Right lobe of liver (tissue), 6 donors: ENCODE measurements at regions not wholly inside any gene's neighbourhood (a gene's known extent, or its start where the extent isn't known, plus 50 kb on each side); places are given as distances from the start of the nearest gene placed in this dataset.

Experiments used
- ATAC-seq, 4 donors: fragments of 200-7000 bp; cut with Tn5 transposase; one replicate each; pipeline ENCODE4 v1.9.1; 2020; ENCODE audit warnings: mild to moderate bottlenecking in 4 of 4, moderate library complexity in 4 of 4
- DNase-seq, 3 donors: peaks; one replicate each; pipeline ENCODE4 v3.0.0-alpha.2; 2020
- H3K27ac ChIP-seq, 3 donors: fragments of 200-600 bp; one replicate each; pipeline ENCODE4 v1.8.0; 2022
- H3K27me3 ChIP-seq, 2 donors: fragments of 200-600 bp; one replicate each; pipeline ENCODE4 v1.8.0; 2022
- H3K36me3 ChIP-seq, 4 donors: fragments of 200-600 bp; sonication (generic) in 1 of 4; one replicate each; pipeline versions ENCODE4 v1.5.1 to v1.8.0; 2017 to 2022; ENCODE audit warnings: control low read depth in 1 of 4
- H3K4me1 ChIP-seq, 4 donors: fragments of 200-600 bp; sonication (generic) in 1 of 4; one replicate each; pipeline versions ENCODE4 v1.5.1 to v1.8.0; 2017 to 2022; ENCODE audit warnings: control low read depth in 1 of 4
- H3K4me3 ChIP-seq, 3 donors: fragments of 200-600 bp; one replicate each; pipeline ENCODE4 v1.8.0; 2022
- H3K9me3 ChIP-seq, 4 donors: fragments of 200-600 bp; sonication (generic) in 1 of 4; one replicate each; pipeline versions ENCODE4 v1.5.1 to v1.8.0; 2017 to 2022; ENCODE audit warnings: control low read depth in 1 of 4
- POLR2A ChIP-seq: fragments of 450-650 bp; IDR thresholded peaks from one replicate; pipeline ENCODE4 v1.6.1; 2017; ENCODE audit warnings: antibody characterized with exemption, mild to moderate bottlenecking
- WGBS: methylation state at CpG from one replicate; pipeline ENCODE4 v1.1.6; 2018; ENCODE audit warnings: low coverage, low lambda C conversion rate; ENCODE audit not compliant: insufficient coverage; ENCODE audit errors: missing lambda C conversion rate; 5-methylcytosine and 5-hydroxymethylcytosine counted together
- intact Hi-C, 2 donors: fragments of 100-400 bp; cut with DNase I; formaldehyde crosslinking; loops; one replicate each; pipeline versions ENCODE4 v1.11.2 to v1.14.1; 2022
- TF ChIP-seq, protein P1 (sequence below), 4 donors: fragments of 200-600 bp in 3 of 4; fragments of 450-650 bp in 1 of 4; IDR thresholded peaks; one replicate each; pipeline versions ENCODE4 v1.5.1 to v1.8.0; 2016 to 2022; ENCODE audit warnings: antibody characterized with exemption in 4 of 4, mild to moderate bottlenecking in 2 of 4
- donor health status: DM: no; HTN: yes; CAD: no.
- donor health status: DM: no; HTN: no; CAD: no.
- donor health status: DM: no; HTN: no; CAD: no.
- donor health status: DM: no; HTN: yes; CAD: no.
- donor health status: DM: no; HTN: yes; CAD: no.

DNA sequence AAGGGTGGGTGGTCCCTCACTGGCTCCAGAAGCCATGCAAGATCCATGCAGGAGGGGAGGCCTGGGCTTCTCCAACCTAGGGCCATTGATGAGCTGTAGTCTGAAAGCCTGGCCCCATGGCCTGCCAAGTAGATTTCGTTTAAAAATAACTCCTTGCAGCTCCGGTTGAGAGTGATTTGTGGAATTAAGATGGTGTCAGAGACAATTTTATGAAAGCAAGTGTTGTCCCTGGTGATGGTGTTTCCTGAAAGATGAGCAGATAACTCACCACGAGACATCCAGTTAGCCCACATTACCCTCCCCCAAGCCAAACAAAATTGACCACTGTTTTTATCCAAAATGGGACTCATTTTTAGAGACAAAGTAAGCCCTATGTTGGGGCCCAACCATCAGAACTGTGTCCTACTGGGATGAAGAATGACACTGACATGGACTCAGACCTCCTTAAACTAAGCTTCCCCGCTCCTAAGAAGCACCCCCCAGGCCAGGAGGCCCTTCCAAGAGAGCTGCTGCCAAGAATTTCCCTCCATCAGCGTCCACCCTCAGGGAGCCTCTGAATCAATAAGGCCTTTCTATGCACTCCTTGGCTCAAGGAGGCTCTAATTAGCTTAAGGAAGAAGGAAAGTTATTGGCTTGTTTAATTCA lies 174.2 kb upstream of the NCAM1 start:
- Histone ChIP-seq H3K9me3 (no peaks in the 10 kb centered on the region), H3K4me3 (no peak overlapping the region), H3K36me3 (no peaks in the 10 kb centered on the region), H3K4me1 (no peaks in the 10 kb centered on the region), H3K27me3 (no peaks in the 10 kb centered on the region), H3K27ac (no peak overlapping the region)
- DNase-seq (no peak), ATAC-seq (no peak)
- intact Hi-C loops, result no loop called here
- no peak for TF ChIP-seq POLR2A
- TF ChIP-seq, protein P1, sequence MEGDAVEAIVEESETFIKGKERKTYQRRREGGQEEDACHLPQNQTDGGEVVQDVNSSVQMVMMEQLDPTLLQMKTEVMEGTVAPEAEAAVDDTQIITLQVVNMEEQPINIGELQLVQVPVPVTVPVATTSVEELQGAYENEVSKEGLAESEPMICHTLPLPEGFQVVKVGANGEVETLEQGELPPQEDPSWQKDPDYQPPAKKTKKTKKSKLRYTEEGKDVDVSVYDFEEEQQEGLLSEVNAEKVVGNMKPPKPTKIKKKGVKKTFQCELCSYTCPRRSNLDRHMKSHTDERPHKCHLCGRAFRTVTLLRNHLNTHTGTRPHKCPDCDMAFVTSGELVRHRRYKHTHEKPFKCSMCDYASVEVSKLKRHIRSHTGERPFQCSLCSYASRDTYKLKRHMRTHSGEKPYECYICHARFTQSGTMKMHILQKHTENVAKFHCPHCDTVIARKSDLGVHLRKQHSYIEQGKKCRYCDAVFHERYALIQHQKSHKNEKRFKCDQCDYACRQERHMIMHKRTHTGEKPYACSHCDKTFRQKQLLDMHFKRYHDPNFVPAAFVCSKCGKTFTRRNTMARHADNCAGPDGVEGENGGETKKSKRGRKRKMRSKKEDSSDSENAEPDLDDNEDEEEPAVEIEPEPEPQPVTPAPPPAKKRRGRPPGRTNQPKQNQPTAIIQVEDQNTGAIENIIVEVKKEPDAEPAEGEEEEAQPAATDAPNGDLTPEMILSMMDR (IDR thresholded peaks at IDR 0.05), result no peak
- 47% methylated on average over 5 of the region's 5 CpGs for WGBS

DNA sequence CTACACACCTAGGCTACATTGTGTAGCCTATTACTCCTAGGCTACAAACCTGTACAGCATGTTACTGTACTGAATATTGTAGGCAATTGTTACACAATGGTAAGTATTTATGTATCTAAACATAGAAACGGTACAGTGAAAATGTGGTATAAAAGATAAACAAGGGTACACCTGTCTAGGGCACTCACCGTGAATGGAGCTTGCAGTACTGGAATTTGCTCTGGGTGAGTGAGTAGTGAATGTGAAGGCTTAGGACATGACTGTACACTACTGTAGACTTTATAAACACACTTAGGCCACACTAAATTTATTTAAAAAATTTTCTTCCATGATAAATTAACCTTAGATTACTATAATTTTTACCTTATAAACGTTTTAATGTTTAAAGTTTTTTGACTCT lies 171.7 kb upstream of the NCAM1 start:
- no peak overlapping the region for H3K4me3 ChIP-seq
- DNase-seq, result no peak
- H3K27me3 ChIP-seq, result no peaks in the 10 kb centered on the region
- no peak for ATAC-seq
- H3K9me3 ChIP-seq, result no peaks in the 10 kb centered on the region
- intact Hi-C loops, result no loop called here
- no peak for TF ChIP-seq POLR2A
- TF ChIP-seq, protein P1 (IDR thresholded peaks at IDR 0.05), result no peak
- WGBS, result 47% methylated on average over 3 of the region's 3 CpGs
- no peaks in the 10 kb centered on the region for H3K36me3 ChIP-seq
- no peaks in the 10 kb centered on the region for H3K4me1 ChIP-seq
- H3K27ac ChIP-seq, result no peak overlapping the region

DNA sequence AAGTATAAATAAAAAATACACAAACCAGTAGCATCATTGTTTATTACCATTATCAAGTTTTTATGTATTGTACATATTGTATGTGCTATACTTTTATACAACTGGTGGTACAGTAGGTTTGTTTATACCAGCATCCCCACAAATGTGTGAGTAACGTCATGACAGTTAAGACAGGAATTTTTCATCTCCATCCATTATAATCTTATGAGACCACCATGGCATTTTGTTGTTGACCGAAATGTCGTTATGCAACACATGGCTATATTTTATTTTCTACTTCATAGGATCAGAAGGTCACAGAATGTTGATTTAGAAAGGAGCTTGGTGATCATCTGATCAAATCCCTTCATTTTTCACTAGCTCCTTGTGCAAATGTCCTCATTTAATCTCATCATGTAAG lies 170.9 kb upstream of the NCAM1 start:
- no peak for ATAC-seq
- Histone ChIP-seq H3K36me3 (no peaks in the 10 kb centered on the region), H3K4me1 (no peaks in the 10 kb centered on the region), H3K4me3 (no peak overlapping the region), H3K27me3 (no peaks in the 10 kb centered on the region), H3K27ac (no peak overlapping the region), H3K9me3 (no peaks in the 10 kb centered on the region)
- DNase-seq, result no peak
- TF ChIP-seq, protein P1 (IDR thresholded peaks at IDR 0.05), result no peak
- TF ChIP-seq POLR2A, result no peak
- intact Hi-C loops, result no loop called here
- 68% methylated on average over 3 of the region's 3 CpGs for WGBS

DNA sequence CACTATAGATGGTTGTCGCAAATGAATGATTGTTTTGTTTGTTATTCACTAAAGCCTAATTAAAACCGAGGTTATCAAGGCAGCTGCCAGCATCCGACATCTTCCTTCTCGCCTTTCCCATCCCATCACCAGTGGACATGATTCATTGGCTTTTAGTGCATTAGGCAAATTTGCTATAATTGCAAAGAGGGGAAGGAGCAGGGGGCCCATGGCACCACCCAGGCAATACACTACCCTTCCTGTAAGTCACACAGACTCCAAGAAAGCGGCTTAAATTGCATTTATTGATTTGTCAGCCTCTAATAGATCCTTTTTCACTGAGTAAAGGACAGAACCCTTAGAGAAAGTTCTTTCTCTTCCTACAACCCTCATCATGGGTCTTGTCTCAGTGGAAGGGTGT lies 169.2 kb upstream of the NCAM1 start:
- Histone ChIP-seq H3K27ac (no peak overlapping the region), H3K36me3 (no peaks in the 10 kb centered on the region), H3K4me3 (no peak overlapping the region), H3K4me1 (no peaks in the 10 kb centered on the region), H3K9me3 (no peaks in the 10 kb centered on the region), H3K27me3 (no peaks in the 10 kb centered on the region)
- intact Hi-C loops, result no loop called here
- DNase-seq (no peak), ATAC-seq (no peak)
- 66% methylated on average over 5 of the region's 5 CpGs for WGBS
- TF ChIP-seq POLR2A, result no peak
- TF ChIP-seq, protein P1 (IDR thresholded peaks at IDR 0.05), result no peak

DNA sequence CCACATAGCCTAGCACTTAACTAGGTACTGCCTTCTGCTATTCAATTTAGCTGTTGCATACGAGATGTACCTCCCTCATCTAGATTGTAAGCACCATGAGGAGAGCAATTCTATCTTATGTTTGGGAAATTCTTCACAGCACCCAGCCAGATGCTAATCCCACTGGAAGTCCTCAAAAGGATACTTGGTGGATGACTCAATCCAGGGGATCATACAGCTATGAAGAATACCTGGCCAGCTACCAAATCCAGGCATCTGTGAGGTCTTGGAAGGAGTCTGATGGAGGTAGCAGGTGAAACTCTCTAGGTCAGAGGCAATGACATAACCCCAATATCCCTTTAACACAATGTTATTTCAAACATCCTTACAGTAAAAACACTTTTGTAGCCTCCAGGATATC lies 167.8 kb upstream of the NCAM1 start:
- Histone ChIP-seq H3K4me1 (no peaks in the 10 kb centered on the region), H3K9me3 (no peaks in the 10 kb centered on the region), H3K36me3 (no peaks in the 10 kb centered on the region), H3K4me3 (no peak overlapping the region), H3K27me3 (no peaks in the 10 kb centered on the region), H3K27ac (no peak overlapping the region)
- 78% methylated on average over 1 of the region's 1 CpG for WGBS
- no peak for DNase-seq
- ATAC-seq, result no peak
- no peak for TF ChIP-seq POLR2A
- TF ChIP-seq, protein P1 (IDR thresholded peaks at IDR 0.05), result no peak
- intact Hi-C loops, result no loop called here
